MCF 10A (cell line): ENCODE measurements at regions not wholly inside any gene's neighbourhood (a gene's known extent, or its start where the extent isn't known, plus 50 kb on each side); places are given as distances from the start of the nearest gene placed in this dataset.

Experiments used
- BruUV-seq: library from RNA; stranded (reverse); fragments of 400-500 nt; replicated peaks from 2 replicates; lab custom pipeline; 2021; lab: Mats Ljungman, UMichigan
- CTCF ChIA-PET: fragments of 300-600 bp; sonication (Branson Sonifier 250); formaldehyde crosslinking; extraction: SDS; loops from one replicate; lab custom pipeline; 2021; ENCODE audit warnings: antibody characterized with exemption, inconsistent platforms; lab: Yijun Ruan, JAX
- POLR2A ChIA-PET: fragments of 300-600, 350-650 bp; sonication (Branson Sonifier 250); formaldehyde crosslinking; extraction: SDS; loops from one replicate; lab custom pipeline; 2020; ENCODE audit warnings: antibody characterized with exemption, inconsistent platforms; lab: Yijun Ruan, JAX
- DNase-seq: peaks from one replicate; pipeline ENCODE4 v3.0.0-alpha.2; 2018; ENCODE audit not compliant: unreplicated experiment
- H3K27ac Mint-ChIP-seq: one replicate; pipeline ENCODE4 v1.8.0; 2022; ENCODE audit warnings: mild to moderate bottlenecking, low read depth, mixed read lengths; ENCODE audit not compliant: unreplicated experiment
- H3K27me3 Mint-ChIP-seq: one replicate; pipeline ENCODE4 v1.8.0; 2022; ENCODE audit warnings: mixed read lengths; ENCODE audit not compliant: insufficient read depth, unreplicated experiment
- H3K36me3 Mint-ChIP-seq: one replicate; pipeline ENCODE4 v1.8.0; 2022; ENCODE audit warnings: mild to moderate bottlenecking, moderate library complexity, mixed read lengths; ENCODE audit not compliant: insufficient read depth, unreplicated experiment
- H3K4me1 Mint-ChIP-seq: one replicate; pipeline ENCODE4 v1.8.0; 2022; ENCODE audit warnings: mixed read lengths; ENCODE audit not compliant: insufficient read depth, unreplicated experiment
- H3K4me3 Mint-ChIP-seq: one replicate; pipeline ENCODE4 v1.8.0; 2022; ENCODE audit warnings: mild to moderate bottlenecking, moderate library complexity, mixed read lengths; ENCODE audit not compliant: unreplicated experiment
- H3K9me3 Mint-ChIP-seq: one replicate; pipeline ENCODE4 v1.8.0; 2022; ENCODE audit warnings: mixed read lengths; ENCODE audit not compliant: unreplicated experiment
- intact Hi-C: fragments of 100-400 bp; cut with micrococcal nuclease; formaldehyde crosslinking; loops from 2 replicates; pipeline ENCODE4 v1.14.1; 2022
- TF ChIP-seq, protein P1 (sequence below): fragments of 200-600 bp; IDR thresholded peaks from one replicate; pipeline ENCODE4 v1.8.0; 2022; ENCODE audit warnings: antibody characterized with exemption, mild to moderate bottlenecking; ENCODE audit not compliant: unreplicated experiment

DNA sequence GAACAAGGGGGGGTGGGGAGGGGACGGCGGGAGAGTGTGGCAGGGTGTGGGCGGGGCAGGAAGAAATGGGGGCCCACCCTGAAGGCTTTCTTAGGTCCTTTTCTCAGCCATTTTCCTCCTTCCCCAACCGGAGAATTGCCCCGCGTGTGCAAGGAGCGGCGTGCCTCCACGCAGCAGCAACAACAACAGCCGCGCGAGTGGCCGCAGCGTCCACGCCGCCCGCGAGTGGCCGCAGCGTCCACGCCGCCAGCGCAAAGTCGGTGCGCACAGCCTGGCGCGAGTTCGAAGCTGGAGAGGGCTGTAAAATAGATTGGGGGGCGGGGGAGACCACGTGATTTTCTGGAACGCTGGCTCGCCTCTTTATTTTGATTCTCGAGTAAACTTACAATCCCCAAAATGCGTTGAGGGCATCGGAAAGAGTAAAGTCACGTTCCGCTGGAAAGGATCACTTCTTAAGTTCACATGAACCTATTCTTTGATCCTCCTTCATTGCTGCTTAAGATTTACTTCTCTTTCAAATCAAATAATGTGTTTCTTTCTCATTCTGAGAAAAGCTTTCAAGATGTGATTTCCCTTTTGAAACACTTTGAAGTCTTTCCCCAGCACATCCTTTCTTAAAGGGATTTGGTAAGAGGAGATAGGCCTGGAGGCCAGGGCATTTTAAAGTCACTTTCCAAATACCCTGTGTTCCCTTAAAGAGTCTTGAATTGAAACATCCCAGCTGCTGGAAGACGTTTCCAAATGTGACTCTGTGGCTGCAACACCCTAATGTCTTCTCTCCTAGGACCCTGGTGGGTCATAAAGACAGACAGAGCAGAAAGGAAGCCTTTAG lies 66.7 kb upstream of the ZNF217 start:
- DNase-seq = no peak
- Mint-ChIP-seq H3K27me3 (no peaks in the 10 kb centered on the region), H3K27ac (no peak overlapping the region), H3K9me3 (no peaks in the 10 kb centered on the region), H3K4me1 (peaks cover 24% of the 10 kb centered on the region), H3K36me3 (no peaks in the 10 kb centered on the region), H3K4me3 (no peak overlapping the region)
- BruUV-seq = no TSS peak
- TF ChIP-seq, protein P1, sequence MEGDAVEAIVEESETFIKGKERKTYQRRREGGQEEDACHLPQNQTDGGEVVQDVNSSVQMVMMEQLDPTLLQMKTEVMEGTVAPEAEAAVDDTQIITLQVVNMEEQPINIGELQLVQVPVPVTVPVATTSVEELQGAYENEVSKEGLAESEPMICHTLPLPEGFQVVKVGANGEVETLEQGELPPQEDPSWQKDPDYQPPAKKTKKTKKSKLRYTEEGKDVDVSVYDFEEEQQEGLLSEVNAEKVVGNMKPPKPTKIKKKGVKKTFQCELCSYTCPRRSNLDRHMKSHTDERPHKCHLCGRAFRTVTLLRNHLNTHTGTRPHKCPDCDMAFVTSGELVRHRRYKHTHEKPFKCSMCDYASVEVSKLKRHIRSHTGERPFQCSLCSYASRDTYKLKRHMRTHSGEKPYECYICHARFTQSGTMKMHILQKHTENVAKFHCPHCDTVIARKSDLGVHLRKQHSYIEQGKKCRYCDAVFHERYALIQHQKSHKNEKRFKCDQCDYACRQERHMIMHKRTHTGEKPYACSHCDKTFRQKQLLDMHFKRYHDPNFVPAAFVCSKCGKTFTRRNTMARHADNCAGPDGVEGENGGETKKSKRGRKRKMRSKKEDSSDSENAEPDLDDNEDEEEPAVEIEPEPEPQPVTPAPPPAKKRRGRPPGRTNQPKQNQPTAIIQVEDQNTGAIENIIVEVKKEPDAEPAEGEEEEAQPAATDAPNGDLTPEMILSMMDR = no peak
- intact Hi-C loops = no loop called here
- ChIA-PET POLR2A (interaction anchor here (0.7 to 0.9 kb wide), 2 partner anchors 21 to 239 kb away, joined by 3 read pairs; no protein-coding TSS in a partner anchor), CTCF (interaction anchor here (0.8 to 1.8 kb wide), 4 partner anchors 47 to 402 kb away, joined by 3 to 5 read pairs (median 3); no protein-coding TSS in a partner anchor)

DNA sequence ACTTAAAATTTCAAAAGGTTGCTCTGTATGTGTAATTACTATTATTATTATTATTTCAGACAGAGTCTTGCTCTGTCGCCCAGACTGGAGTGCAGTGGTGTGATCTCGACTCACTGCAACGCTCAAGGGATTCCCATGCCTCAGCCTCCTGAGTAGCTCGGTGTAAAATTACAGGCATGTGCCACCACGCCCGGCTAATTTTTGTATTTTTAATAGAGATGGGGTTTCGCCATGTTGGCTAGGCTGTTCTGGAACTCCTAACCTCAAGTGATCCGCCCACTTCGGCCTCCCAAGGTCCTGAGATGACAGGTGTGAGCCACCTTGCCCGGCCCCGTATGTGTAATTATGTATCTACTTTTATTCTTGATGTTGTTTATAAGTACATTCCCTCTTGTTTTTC lies 65.3 kb upstream of the ZNF217 start:
- DNase-seq = peak; percentile 21
- intact Hi-C loops = no loop called here
- Mint-ChIP-seq H3K9me3 (no peaks in the 10 kb centered on the region), H3K4me3 (no peak overlapping the region), H3K36me3 (no peaks in the 10 kb centered on the region), H3K27ac (no peak overlapping the region), H3K4me1 (peaks cover 24% of the 10 kb centered on the region), H3K27me3 (no peaks in the 10 kb centered on the region)
- TF ChIP-seq, protein P1 = no peak
- BruUV-seq = no TSS peak
- CTCF ChIA-PET = interaction anchor here (0.6 to 2.0 kb wide), 4 partner anchors 16 to 1486 kb away, joined by 3 to 10 read pairs (median 3); no protein-coding TSS in a partner anchor
- POLR2A ChIA-PET = interaction anchor here (0.9 to 4.0 kb wide), 4 partner anchors 16 to 258 kb away, joined by 3 to 25 read pairs (median 4); no protein-coding TSS in a partner anchor

DNA sequence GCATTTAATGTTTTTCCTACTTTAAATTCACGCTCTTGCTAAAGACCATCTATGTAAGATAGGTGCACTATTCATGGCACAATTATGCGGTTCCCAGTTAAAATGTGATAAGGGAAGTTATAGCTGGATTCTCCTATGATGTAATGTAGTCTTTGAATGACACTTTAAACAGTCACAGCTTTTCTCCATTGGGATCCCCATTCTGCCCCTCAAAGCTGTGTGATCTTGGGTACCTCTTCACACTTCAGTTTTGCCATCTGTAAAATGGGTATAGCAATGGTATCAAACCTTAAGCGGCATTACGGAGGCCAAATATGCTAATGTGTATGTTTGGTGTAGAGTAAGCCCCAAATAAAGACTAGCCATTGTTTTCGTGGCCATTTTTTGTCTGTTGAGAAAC lies 64.7 kb upstream of the ZNF217 start:
- DNase-seq = no peak
- Mint-ChIP-seq H3K27me3 (no peaks in the 10 kb centered on the region), H3K36me3 (no peaks in the 10 kb centered on the region), H3K4me3 (no peak overlapping the region), H3K27ac (peak overlapping the region; percentile 79), H3K9me3 (no peaks in the 10 kb centered on the region), H3K4me1 (peaks cover 24% of the 10 kb centered on the region)
- POLR2A ChIA-PET = interaction anchor here (1.0 to 4.0 kb wide), 8 partner anchors 14 to 259 kb away, joined by 3 to 47 read pairs (median 4); partner anchors contain the start of gene ZNF217
- CTCF ChIA-PET = interaction anchor here (0.6 to 2.0 kb wide), 5 partner anchors 25 to 258 kb away, joined by 3 to 10 read pairs (median 3); no protein-coding TSS in a partner anchor
- intact Hi-C loops = no loop called here
- BruUV-seq = no TSS peak
- TF ChIP-seq, protein P1 = no peak

DNA sequence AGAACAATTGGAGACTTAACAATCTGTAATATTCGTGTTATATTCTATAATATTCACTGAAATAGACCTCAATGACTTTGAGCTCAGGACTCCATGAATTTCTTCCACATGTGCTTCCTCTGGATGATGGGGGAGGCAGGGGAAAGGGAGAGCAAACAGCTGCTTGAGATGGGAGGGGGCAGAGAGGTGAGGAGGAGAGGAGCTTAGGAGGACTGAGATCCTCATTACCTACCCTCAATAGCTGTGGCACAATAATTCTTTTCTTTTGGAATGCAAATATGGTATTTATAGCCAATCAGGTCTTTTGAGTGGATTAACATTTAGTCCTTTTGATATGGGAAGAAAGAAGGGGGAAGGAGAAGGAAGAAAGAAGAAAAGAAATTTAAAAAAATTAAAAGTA lies 64.1 kb upstream of the ZNF217 start:
- peaks cover 24% of the 10 kb centered on the region for H3K4me1 Mint-ChIP-seq

More for the DNA sequence above, 64.1 kb upstream of the ZNF217 start:
- TF ChIP-seq, protein P1 = no peak
- Mint-ChIP-seq H3K9me3 (no peaks in the 10 kb centered on the region), H3K36me3 (no peaks in the 10 kb centered on the region), H3K27me3 (no peaks in the 10 kb centered on the region), H3K27ac (peak overlapping the region; percentile 79), H3K4me3 (no peak overlapping the region)
- BruUV-seq = no TSS peak
- DNase-seq = no peak
- ChIA-PET CTCF (interaction anchor here (0.6 to 2.0 kb wide), 5 partner anchors 37 to 259 kb away, joined by 3 to 10 read pairs (median 3); no protein-coding TSS in a partner anchor), POLR2A (interaction anchor here (1.0 to 4.0 kb wide), 12 partner anchors 12 to 249 kb away, joined by 3 to 47 read pairs (median 4); partner anchors contain the start of gene ZNF217)
- intact Hi-C loops = no loop called here
